RPMI7951 (cell line): ENCODE measurements at regions not wholly inside any gene's neighbourhood (a gene's known extent, or its start where the extent isn't known, plus 50 kb on each side); places are given as distances from the start of the nearest gene placed in this dataset.
"Not testable (repeated sequence)": the region's sequence is repeated elsewhere in the genome, so short reads cannot be mapped to it uniquely, and the experiment has no call there.

Experiments used
- DNase-seq: peaks from one replicate; pipeline ENCODE4 v3.0.0-alpha.2; 2012; ENCODE audit warnings: low read depth

DNA sequence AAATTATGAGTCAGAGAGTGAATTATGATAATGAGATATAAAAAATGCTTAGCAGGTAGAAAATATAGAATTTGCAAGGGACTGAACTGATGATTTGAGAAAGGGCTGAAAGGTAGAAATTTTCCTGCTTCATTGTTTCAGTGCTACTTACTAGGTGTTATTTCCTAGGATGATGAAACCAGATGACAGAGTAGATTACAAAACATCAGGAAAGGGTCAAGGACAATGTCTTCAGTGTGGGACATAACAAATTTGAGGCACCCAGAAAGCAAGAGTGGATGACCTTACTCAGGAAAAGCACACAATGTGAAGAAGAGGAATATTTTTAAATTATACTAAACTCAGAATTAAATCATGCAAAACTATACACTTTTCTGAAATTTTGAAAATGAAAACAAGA lies 102.1 kb downstream of the SHCBP1 start:
- no peak for DNase-seq

GRCh38 chr16:46496701-46497100 lies 124.5 kb downstream of the SHCBP1 start:
- DNase-seq: no peak

DNA sequence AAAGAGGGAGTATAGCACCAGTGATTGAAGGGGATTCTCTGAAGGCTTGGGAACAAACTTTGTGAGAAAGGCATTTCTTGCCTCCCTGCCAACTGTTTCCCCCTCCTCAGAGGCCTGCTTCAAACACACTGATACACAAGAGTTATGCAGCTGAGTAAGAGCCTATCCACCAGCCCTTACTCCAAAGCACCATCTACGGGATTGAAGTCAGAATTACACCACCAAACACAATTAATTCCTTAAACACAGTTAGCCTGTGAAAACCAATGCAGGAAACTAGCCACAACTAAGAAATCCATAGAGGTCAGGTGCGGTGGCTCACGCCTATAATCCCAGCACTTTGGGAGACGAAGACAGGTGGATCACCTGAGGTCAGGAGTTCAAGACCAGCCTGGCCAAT lies 138.3 kb downstream of the SHCBP1 start:
- no peak for DNase-seq

- DNase-seq: no peak
Observed at GRCh38 chr16:46466239-46466638, 154.9 kb downstream of the SHCBP1 start.

GRCh38 chr16:46454801-46455200 lies 166.4 kb downstream of the SHCBP1 start:
- not testable (repeated sequence) for DNase-seq

DNA sequence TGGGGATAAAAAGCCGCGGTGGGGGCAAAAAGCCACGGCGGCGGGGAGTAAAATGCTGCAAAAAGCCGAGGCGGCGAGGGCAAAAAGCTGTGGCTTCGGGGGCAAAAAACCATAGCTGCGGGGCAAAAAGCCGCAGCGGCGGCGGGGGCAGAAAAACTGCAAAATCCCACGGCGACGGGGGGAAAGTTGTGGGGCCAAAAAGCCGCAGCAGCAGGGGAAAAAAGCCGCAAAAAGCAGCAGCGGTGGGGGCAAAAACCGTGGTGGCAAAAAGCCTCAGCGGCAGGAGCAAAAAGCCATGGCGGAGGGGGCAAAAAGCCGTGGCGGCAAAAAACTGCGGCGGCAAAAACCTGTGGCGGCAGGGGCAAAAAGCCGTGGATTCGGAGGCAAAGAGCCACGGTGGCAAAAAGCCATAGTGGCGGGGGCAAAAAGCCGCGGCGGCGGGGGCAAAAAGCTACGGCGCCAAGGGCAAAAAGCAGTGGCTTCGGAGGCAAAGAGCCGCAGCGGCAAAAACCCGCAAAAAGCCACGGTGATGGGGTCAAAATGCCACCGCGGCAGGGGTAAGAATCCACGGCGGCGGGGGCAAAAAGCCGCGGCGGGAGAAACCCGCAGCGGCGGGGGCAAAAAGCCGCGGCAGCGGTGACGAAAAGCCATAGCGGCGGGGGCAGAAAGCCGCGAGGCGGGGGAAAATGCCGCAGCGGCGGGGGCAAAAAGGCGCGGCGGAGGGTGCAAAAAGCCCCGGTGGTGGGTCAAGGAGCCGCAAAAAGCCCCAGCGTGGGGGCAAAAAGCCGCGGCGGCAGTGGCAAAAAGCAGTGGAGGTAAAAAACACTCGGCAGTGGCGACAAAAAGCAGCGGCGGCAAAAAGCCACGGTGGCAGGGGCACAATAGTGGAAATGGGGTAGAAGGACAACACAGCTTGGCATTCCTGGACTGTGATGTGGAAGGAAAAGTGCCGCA lies 192.8 kb downstream of the SHCBP1 start:
- no peak for DNase-seq

- no peak for DNase-seq
Observed at GRCh38 chr16:46427340-46428107, 193.7 kb downstream of the SHCBP1 start.

- DNase-seq: no peak
Observed at GRCh38 chr16:46426336-46426735, 194.8 kb downstream of the SHCBP1 start.

DNA sequence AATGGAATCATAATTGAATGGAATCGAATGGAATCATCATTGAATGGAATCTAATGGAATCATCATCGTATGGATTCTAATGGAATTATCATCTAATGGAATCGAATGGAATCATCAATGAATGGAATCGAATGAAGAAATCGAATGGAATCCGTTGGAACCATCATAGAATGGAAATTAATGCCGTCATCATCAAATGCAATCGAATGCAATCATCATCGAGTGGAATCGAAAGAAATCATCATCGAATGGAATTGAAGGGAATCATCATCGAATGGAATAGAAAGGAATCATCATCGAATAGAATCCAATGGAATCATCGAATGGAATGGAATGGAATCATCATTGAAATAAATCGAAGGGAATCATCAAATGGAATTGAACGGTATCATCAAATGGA lies 217.2 kb downstream of the SHCBP1 start:
- DNase-seq: no peak

DNA sequence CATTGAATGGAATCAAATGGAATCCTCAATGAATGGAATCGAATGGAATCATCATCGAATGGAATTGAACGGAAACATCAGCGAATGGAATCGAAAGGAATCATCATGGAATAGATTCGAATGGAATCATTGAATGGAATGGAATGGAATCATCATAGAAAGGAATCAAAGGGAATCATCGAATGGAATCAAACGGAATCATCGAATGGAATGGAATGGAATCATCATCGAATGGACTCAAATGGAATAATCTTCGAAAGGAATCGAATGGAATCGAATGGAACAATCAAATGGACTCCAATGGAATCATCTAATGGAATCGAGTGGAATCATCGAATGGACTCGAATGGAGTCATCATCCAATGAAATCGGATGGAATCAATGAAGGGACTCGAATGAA lies 222.6 kb downstream of the SHCBP1 start:
- not testable (repeated sequence) for DNase-seq

GRCh38 chr16:46396883-46397270 lies 224.3 kb downstream of the SHCBP1 start:
- DNase-seq: not testable (repeated sequence)

DNA sequence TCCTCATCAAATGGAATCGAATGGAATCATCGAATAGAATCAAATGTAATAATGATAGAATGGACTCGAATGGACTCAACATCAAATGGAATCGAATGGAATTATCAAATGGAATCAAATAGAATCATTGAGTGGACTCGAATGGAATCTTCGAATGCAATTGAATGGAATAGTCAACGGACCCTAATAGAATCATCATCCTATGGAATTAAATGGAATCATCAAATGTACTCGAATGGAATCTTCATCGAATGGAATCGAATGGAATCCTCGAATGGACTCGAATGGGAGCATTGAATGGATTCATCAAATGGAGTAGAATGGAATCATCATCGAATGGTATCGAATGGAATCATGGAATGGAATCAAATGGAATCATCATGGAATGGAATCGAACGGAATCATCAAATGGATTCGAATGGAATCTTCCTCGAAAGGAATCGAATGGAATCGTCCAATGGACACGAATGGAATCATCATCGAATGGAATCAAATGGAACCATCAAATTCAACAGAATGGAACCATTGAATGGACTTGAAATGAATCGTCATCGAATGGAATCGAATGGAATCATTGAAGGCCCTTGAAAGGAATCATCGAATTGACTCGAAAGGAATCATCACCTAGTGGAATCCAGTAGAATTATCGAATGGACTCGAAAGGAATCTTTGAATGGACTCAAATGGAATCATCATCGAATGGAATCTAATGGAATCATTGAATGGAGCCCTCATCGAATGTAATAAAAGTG lies 224.9 kb downstream of the SHCBP1 start:
- peak; percentile 33 for DNase-seq

- peak; percentile 46 for DNase-seq
Observed at GRCh38 chr16:46395391-46395921, 225.7 kb downstream of the SHCBP1 start.

GRCh38 chr16:46394963-46395362 lies 226.2 kb downstream of the SHCBP1 start:
- peak; percentile 44 for DNase-seq

GRCh38 chr16:46394149-46394548 lies 227.0 kb downstream of the SHCBP1 start:
- peak; percentile 23 for DNase-seq

DNA sequence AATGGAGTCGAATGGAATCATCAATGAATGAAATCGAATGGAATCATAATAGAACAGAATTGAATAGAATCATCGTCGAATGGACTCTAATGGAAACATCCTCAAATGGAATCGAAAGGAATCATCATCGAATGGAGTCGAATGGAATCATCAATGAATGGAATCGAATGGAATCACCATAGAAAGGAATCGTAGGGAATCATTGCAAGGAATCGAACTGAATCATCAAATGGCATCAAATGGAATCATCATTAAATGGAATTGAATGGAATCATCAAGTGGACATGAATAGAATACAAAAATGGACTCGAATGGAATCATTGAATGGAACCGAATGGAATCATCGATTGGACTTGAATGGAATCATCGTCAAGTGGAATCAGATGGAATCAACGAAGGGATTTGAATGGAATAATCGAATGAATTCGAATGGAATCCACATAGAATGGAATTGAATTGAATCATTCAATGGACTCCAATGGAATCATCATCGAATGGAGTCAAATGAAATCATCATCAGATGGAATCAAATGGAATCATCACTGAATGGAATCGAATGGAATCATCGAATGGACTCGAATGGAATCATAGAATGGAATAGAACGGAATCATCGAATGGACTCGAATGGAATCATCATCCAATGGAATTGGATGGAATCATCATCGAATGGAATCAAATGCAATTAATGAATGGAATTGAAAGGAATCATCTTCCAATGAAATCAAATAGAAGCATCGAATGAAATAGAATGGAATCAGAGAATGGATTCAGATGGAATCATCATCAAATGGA lies 228.1 kb downstream of the SHCBP1 start:
- DNase-seq: peak; percentile 55

- peak; percentile 44 for DNase-seq
Observed at GRCh38 chr16:46390660-46391462, 230.3 kb downstream of the SHCBP1 start.

DNA sequence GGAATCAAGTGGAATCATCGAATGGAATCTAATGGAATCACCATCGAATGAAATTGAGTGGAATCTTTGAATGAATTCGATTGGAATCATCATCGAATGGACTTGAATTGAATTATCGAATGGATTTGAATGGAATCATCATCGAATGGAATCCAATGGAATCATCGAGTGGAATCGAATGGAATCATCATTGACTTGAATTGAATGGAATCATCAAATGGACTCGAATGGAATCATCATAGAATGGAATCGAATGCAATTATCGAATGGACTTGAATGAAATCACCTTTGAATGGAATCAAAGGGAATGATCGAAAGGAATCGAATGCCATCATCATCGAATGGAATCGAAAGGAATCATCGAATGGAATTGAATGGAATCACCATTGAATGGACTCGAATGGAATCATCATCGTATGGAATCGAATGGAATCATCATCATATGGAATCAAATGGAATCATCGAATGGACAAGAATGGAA lies 231.6 kb downstream of the SHCBP1 start:
- peak; percentile 91 for DNase-seq

DNA sequence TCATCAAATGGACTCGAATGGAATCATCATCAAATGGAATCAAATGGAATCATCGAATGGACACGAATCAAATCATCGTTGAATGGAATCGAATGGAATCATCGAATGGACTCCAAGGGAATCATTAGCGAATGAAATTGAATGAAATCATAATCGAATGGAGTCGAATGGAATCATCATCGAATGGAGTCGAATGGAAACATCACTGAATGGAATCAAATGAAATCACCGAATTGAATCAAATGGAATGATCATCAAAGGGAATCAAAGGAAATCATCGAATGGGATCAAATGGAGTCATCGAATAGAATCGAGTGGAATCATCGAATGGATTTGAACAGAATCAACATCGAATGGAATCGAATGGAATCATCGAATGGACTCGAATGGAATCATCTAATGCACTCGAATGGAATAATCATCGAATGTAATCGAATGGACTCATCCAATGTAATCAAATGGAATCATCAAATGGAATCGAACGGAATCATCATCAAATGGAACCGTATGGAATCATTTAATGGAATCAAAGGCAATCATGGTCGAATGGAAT lies 232.2 kb downstream of the SHCBP1 start:
- not testable (repeated sequence) for DNase-seq

- peak; percentile 13 for DNase-seq
Observed at GRCh38 chr16:46388354-46388753, 232.8 kb downstream of the SHCBP1 start.
